MM.1S (cell line): ENCODE measurements at regions not wholly inside any gene's neighbourhood (a gene's known extent, or its start where the extent isn't known, plus 50 kb on each side); places are given as distances from the start of the nearest gene placed in this dataset.

ENCODE experiments used
- DNase-seq: peaks from one replicate; pipeline ENCODE4 v3.0.0-alpha.2; 2015
- H2AFZ ChIP-seq: fragments of 300-600 bp; sonication (generic); 2 replicates; pipeline ENCODE4 v1.6.0; 2016; ENCODE audit warnings: antibody characterized with exemption, low read length
- H3F3A ChIP-seq: fragments of 300-600 bp; sonication (generic); 2 replicates; pipeline ENCODE4 v1.6.1; 2016; ENCODE audit warnings: mild to moderate bottlenecking, antibody characterized with exemption, low read length, moderate library complexity, mixed read lengths; ENCODE audit not compliant: insufficient read depth
- H3K27ac ChIP-seq: fragments of 300-600 bp; sonication (generic); 2 replicates; pipeline ENCODE4 v1.5.1; 2016; ENCODE audit warnings: mild to moderate bottlenecking, low read length
- H3K27me3 ChIP-seq: fragments of 300-600 bp; sonication (generic); replicated peaks from 2 replicates; pipeline ENCODE4 v1.6.0; 2016; ENCODE audit warnings: low read length; ENCODE audit not compliant: insufficient read depth
- H3K36me3 ChIP-seq: fragments of 300-600 bp; sonication (generic); replicated peaks from 2 replicates; pipeline ENCODE4 v1.6.1; 2016; ENCODE audit warnings: mild to moderate bottlenecking, low read length, mixed read lengths; ENCODE audit not compliant: insufficient read depth
- H3K4me1 ChIP-seq: fragments of 300-600 bp; sonication (generic); 2 replicates; pipeline ENCODE4 v1.6.1; 2016; ENCODE audit warnings: low read length, mixed read lengths
- H3K4me2 ChIP-seq: fragments of 300-600 bp; sonication (generic); 2 replicates; pipeline ENCODE4 v1.6.0; 2016; ENCODE audit warnings: low read depth, low read length
- H3K4me3 ChIP-seq: fragments of 300-600 bp; sonication (generic); 2 replicates; pipeline ENCODE4 v1.5.1; 2016; ENCODE audit warnings: low read length, mixed read lengths
- H3K79me2 ChIP-seq: fragments of 300-600 bp; sonication (generic); 2 replicates; pipeline ENCODE4 v1.6.1; 2016; ENCODE audit warnings: mixed run types, low read length, mixed read lengths
- H3K9ac ChIP-seq: fragments of 300-600 bp; sonication (generic); 2 replicates; pipeline ENCODE4 v1.6.1; 2016; ENCODE audit warnings: low read length, mixed read lengths
- H3K9me2 ChIP-seq: fragments of 300-600 bp; sonication (generic); replicated peaks from 2 replicates; pipeline ENCODE4 v1.6.1; 2016; ENCODE audit warnings: mild to moderate bottlenecking, low read length, mixed read lengths; ENCODE audit not compliant: insufficient read depth
- H3K9me3 ChIP-seq: fragments of 300-600 bp; sonication (generic); replicated peaks from 2 replicates; pipeline ENCODE4 v1.6.1; 2016; ENCODE audit warnings: mild to moderate bottlenecking, low read length, mixed read lengths; ENCODE audit not compliant: insufficient read depth
- H4K20me1 ChIP-seq: fragments of 300-600 bp; sonication (generic); 2 replicates; pipeline ENCODE4 v1.6.1; 2016; ENCODE audit warnings: mild to moderate bottlenecking, low read length, moderate library complexity, mixed read lengths; ENCODE audit not compliant: insufficient read depth
- EZH2 ChIP-seq: fragments of 300-600 bp; sonication (generic); optimal IDR thresholded peaks from 2 replicates; pipeline ENCODE3; 2017; ENCODE audit warnings: low read depth, mild to moderate bottlenecking, antibody characterized with exemption, low read length, mixed read lengths
- EZH2phosphoT487 ChIP-seq: fragments of 300-600 bp; sonication (generic); IDR thresholded peaks from 2 replicates; pipeline ENCODE4 v1.6.1; 2018; ENCODE audit warnings: antibody characterized with exemption, low read length
- TF ChIP-seq, protein P1 (sequence below): fragments of 300-600 bp; sonication (generic); IDR thresholded peaks from 2 replicates; pipeline ENCODE4 v1.5.1; 2016; ENCODE audit warnings: antibody characterized with exemption, low read length, mixed read lengths

DNA sequence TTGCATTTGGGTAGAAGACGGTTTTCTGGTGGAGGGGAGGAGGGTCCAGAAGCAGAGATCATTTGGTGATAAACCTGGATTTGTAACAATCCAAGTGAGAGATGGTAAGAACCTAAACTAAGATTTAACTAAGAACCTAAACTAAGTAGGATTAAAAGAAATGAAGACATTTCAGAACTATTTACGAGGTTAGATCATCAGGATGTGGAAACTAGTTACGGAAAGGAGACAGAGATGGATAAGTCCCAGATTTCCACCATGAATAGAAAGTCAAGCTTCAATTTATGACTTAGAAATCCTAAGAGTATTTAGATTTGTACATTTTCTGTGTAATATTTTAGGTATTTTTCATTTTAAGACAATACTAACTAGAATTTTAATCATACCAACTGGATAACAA lies 86.3 kb downstream of the SEC16B start:
- no peaks in the 10 kb centered on the region for H3F3A ChIP-seq
- DNase-seq = no peak
- no peaks in the 10 kb centered on the region for H3K9me2 ChIP-seq
- no peaks in the 10 kb centered on the region for H3K27me3 ChIP-seq
- H3K4me3 ChIP-seq = no peak overlapping the region
- H3K79me2 ChIP-seq = no peaks in the 10 kb centered on the region
- no peaks in the 10 kb centered on the region for H4K20me1 ChIP-seq
- no peak overlapping the region for H3K9ac ChIP-seq
- TF ChIP-seq EZH2phosphoT487 (no peak), EZH2 (no peak)
- TF ChIP-seq, protein P1, sequence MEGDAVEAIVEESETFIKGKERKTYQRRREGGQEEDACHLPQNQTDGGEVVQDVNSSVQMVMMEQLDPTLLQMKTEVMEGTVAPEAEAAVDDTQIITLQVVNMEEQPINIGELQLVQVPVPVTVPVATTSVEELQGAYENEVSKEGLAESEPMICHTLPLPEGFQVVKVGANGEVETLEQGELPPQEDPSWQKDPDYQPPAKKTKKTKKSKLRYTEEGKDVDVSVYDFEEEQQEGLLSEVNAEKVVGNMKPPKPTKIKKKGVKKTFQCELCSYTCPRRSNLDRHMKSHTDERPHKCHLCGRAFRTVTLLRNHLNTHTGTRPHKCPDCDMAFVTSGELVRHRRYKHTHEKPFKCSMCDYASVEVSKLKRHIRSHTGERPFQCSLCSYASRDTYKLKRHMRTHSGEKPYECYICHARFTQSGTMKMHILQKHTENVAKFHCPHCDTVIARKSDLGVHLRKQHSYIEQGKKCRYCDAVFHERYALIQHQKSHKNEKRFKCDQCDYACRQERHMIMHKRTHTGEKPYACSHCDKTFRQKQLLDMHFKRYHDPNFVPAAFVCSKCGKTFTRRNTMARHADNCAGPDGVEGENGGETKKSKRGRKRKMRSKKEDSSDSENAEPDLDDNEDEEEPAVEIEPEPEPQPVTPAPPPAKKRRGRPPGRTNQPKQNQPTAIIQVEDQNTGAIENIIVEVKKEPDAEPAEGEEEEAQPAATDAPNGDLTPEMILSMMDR = no peak
- no peaks in the 10 kb centered on the region for H3K36me3 ChIP-seq
- no peaks in the 10 kb centered on the region for H3K9me3 ChIP-seq
- H3K4me1 ChIP-seq = no peaks in the 10 kb centered on the region
- H3K27ac ChIP-seq = no peak overlapping the region
- H2AFZ ChIP-seq = no peak overlapping the region
- H3K4me2 ChIP-seq = no peak overlapping the region

- Histone ChIP-seq H3K4me3 (no peak overlapping the region), H4K20me1 (no peaks in the 10 kb centered on the region), H3K36me3 (no peaks in the 10 kb centered on the region), H3K27ac (no peak overlapping the region), H3K9me3 (no peaks in the 10 kb centered on the region), H3K9ac (no peak overlapping the region), H3F3A (no peaks in the 10 kb centered on the region), H2AFZ (no peak overlapping the region), H3K4me1 (no peaks in the 10 kb centered on the region), H3K27me3 (no peaks in the 10 kb centered on the region), H3K4me2 (no peak overlapping the region), H3K79me2 (no peaks in the 10 kb centered on the region), H3K9me2 (no peaks in the 10 kb centered on the region)
- no peak for DNase-seq
- TF ChIP-seq, protein P1 = no peak
- TF ChIP-seq EZH2phosphoT487 (no peak), EZH2 (no peak)
These were observed 89.4 kb downstream of the SEC16B start for GRCh38 chr1:177880339-177880891.

DNA sequence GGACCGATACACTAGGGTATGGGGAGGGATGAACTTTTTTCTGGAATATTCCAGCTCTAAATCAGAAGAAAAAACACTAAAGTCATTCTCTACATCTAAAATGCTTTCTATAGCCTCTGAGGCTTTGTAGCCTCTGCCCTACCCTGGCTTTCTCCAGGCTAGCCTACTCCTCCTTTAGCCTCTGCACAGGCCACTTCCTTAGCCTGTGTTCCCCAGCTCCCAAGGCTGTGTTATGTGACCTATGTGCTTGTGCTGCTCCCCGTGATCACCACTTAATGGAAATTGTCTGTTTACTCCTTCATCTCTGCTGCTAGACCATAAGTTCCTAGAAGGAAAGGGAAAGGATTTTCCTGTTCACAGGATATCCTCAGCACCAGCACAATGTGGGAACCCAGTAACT lies 92.8 kb downstream of the SEC16B start:
- Histone ChIP-seq H3K9ac (no peak overlapping the region), H3K27me3 (no peaks in the 10 kb centered on the region), H3F3A (no peaks in the 10 kb centered on the region), H3K79me2 (no peaks in the 10 kb centered on the region), H3K4me1 (no peaks in the 10 kb centered on the region), H3K36me3 (no peaks in the 10 kb centered on the region), H4K20me1 (no peaks in the 10 kb centered on the region), H2AFZ (no peak overlapping the region), H3K4me3 (no peak overlapping the region), H3K9me3 (no peaks in the 10 kb centered on the region), H3K27ac (no peak overlapping the region), H3K4me2 (no peak overlapping the region), H3K9me2 (no peaks in the 10 kb centered on the region)
- no peak for DNase-seq
- no peak for TF ChIP-seq EZH2phosphoT487

DNA sequence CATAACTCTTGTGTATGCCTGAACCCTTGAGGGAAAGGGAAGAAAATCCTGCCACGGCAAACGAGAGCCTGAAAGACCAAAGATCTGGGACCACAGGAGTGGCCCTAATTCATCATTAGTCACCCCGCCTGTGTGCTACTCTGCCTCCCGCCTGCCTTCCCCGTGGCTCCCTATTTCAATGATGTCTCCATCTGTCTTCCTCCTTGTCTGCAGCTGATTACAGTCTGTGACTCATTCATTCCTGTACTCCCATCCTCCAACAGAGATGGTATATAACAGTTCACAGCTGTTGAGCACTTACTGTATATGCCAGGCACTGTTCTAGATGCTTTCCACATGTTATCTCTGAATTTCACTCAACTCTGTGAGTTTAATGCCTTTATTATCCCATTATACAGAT lies 96.6 kb downstream of the SEC16B start:
- no peaks in the 10 kb centered on the region for H3K79me2 ChIP-seq
- no peaks in the 10 kb centered on the region for H4K20me1 ChIP-seq
- no peak overlapping the region for H3K9ac ChIP-seq
- no peaks in the 10 kb centered on the region for H3K9me2 ChIP-seq
- H3F3A ChIP-seq = no peaks in the 10 kb centered on the region
- H3K27ac ChIP-seq = no peak overlapping the region
- H3K9me3 ChIP-seq = no peaks in the 10 kb centered on the region
- no peak overlapping the region for H3K4me2 ChIP-seq
- H3K4me1 ChIP-seq = no peaks in the 10 kb centered on the region
- no peak overlapping the region for H2AFZ ChIP-seq
- no peaks in the 10 kb centered on the region for H3K36me3 ChIP-seq
- no peak for DNase-seq
- no peak overlapping the region for H3K4me3 ChIP-seq
- TF ChIP-seq, protein P1 = no peak
- TF ChIP-seq EZH2phosphoT487 (no peak), EZH2 (no peak)
- H3K27me3 ChIP-seq = no peaks in the 10 kb centered on the region
